ENCODE measurements at regions not wholly inside any gene's neighbourhood (a gene's known extent, or its start where the extent isn't known, plus 50 kb on each side); places are given as distances from the start of the nearest gene placed in this dataset.

GRCh38 chr5:99441235-99441634, 512.4 kb upstream of the CHD1 start:
- TF ChIP-seq CTCF (IDR thresholded peaks at IDR 0.05) (no peak), POLR2A (IDR thresholded peaks at IDR 0.05) (no peak)
